AG10803 (cell line): ENCODE measurements at regions not wholly inside any gene's neighbourhood (a gene's known extent, or its start where the extent isn't known, plus 50 kb on each side); places are given as distances from the start of the nearest gene placed in this dataset.

Source experiments
- DNase-seq: peaks from one replicate; pipeline ENCODE4 v3.0.0; 2010; ENCODE audit warnings: low read depth
- H3K4me3 ChIP-seq: 2 replicates; pipeline ENCODE4 v1.5.1; 2011; ENCODE audit warnings: mild to moderate bottlenecking, low read length, control low read depth
- TF ChIP-seq, protein P1 (sequence below): conservative IDR thresholded peaks from 2 replicates; pipeline ENCODE4 v1.5.1; 2011; ENCODE audit warnings: mild to moderate bottlenecking, low read length, control low read depth, inconsistent platforms

DNA sequence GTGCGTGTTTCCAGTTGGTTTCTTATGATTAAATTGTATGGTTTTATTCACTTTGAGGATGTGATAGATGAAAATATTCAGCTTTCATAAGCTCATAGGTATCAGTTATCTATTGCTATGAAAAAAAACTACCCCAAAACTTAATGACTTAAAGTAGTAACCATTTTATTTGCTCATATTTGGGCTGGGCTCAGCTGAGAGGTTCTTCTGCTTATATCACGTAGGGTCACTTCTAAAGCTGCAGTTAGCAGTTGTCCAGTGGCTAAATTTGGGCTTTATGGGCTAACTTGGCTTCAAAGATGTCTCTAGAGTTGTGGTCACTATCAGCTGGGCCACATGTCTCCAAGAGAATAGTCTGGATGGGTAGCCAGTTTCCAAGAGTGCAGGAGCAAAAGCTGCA, 206.4 kb upstream of the LYPLAL1 start:
- DNase-seq: no peak
- H3K4me3 ChIP-seq: no peak overlapping the region
- TF ChIP-seq, protein P1, sequence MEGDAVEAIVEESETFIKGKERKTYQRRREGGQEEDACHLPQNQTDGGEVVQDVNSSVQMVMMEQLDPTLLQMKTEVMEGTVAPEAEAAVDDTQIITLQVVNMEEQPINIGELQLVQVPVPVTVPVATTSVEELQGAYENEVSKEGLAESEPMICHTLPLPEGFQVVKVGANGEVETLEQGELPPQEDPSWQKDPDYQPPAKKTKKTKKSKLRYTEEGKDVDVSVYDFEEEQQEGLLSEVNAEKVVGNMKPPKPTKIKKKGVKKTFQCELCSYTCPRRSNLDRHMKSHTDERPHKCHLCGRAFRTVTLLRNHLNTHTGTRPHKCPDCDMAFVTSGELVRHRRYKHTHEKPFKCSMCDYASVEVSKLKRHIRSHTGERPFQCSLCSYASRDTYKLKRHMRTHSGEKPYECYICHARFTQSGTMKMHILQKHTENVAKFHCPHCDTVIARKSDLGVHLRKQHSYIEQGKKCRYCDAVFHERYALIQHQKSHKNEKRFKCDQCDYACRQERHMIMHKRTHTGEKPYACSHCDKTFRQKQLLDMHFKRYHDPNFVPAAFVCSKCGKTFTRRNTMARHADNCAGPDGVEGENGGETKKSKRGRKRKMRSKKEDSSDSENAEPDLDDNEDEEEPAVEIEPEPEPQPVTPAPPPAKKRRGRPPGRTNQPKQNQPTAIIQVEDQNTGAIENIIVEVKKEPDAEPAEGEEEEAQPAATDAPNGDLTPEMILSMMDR: no peak

DNA sequence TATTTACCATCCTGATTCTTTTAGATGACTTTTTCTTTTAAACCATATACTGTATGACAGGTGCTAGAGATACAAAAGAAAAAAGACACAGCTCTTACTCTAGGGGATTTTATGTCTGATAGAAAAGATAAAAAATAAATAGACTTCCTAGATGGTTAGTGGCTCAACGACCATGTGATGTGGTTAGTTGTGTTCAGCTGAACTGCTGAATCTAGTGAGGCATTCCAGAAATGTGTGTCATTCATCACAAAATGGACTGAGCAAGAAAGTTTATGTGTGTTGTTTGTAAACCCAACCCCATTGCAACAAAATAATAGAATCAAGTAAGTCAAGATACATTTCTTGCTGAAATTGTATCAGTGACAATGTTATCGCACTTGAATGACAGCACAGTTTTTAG, 205.8 kb upstream of the LYPLAL1 start:
- TF ChIP-seq, protein P1: no peak
- H3K4me3 ChIP-seq: no peak overlapping the region
- DNase-seq: peak; percentile 12

DNA sequence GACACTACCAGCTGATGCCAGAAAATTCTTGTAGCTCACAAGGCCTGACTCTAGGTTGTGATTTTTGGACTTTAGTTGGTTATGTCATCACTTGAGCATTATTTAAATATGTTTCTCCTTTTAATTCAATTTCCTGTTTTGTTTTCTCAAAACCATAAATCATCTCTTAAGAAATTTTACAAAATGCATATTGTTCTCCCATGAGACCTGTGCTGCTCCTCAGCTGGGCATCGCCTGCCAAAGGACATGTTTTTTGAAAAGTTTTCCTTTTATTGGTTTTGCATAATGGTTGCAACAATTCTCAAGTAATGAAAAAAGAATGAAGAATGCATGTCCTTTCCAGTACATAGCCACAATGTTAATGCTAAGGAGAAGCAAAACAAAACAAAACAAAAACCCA, 204.7 kb upstream of the LYPLAL1 start:
- TF ChIP-seq, protein P1: no peak
- DNase-seq: peak; percentile 49
- no peak overlapping the region for H3K4me3 ChIP-seq

DNA sequence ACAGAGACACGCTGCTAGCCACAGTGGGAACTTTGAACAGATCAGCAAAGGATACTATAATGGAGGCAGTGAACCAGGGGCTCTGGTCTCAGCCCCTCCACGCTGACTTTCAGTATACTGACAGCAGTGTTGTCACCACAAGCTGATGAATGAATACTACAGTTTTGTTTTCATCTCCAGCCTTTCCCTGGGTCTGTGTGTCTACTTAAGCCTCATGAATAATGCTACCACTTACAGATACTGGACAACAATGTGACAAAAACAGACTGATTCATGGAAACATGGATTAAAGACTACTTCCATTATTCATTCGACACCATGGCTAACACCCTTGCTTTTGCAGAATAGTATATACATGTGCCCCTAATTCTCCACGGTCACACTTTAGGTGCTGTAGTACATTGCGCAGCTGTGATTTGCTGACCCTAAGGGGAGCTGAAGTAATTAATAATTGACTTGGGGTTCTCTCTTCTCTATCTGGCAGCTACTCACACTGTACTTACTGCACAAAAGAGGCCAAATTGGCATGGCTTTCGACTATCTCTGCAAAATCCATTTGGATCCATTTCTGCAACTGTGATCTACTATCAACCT, 203.2 kb upstream of the LYPLAL1 start:
- TF ChIP-seq, protein P1: no peak
- H3K4me3 ChIP-seq: no peak overlapping the region
- DNase-seq: no peak

DNA sequence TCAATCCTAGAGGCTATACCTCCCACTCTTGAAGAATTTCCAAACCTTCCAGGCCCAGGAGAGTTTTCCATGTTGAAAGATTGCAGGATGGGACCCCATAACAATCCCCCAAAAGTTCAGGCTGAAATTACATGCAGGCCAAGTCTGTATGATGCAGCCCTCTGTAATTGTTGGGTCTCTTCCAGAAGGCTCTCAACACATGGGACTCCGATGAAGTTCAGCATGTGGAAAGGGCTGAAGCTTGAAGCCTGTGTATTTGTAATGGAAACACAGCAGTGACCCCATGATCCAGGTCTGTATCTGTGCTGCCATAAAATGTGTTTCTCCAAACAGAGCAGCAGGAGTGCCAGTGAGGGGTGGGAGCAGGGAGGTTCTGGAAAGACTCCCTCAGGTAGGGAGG, 202.5 kb upstream of the LYPLAL1 start:
- no peak for DNase-seq
- H3K4me3 ChIP-seq: no peak overlapping the region
- TF ChIP-seq, protein P1: no peak

DNA sequence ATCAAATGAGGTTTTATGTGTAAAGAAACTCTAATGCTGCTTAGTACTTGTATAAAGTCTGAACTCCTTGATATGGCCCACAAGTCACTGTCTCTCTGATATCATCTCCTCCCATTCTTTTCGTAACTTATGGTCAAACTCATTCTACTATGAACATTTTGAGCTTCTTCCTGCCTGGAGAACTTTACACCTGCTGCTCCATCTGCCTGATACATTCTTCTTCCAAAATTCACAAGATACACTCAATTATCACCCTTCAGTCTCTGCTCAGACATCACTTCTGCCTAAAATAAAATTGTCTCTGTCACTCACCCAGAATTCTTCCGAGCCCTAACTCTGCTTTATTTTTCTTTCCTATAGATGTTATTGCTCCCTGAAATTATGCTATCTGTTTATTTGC, 192.8 kb upstream of the LYPLAL1 start:
- no peak for DNase-seq
- no peak overlapping the region for H3K4me3 ChIP-seq
- TF ChIP-seq, protein P1: no peak

DNA sequence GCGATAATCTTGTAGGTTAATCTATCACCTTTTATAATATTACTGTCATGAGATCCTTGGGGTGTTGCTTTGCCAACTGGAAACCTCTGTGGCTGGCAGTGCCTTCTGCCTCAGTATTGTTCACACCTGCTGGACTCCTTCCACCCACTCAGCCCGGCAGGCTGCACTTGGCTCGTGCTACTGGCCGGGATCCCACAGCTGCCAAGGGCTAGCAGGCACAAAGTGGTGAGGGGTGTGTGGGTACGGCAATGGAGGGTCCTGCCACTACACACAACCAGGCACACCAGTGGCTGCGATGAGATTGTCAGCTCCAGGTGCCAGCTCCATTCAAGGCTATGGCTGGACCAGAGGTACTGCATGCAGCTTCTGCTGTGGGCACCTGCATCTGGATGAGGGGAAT, 191.2 kb upstream of the LYPLAL1 start:
- no peak for DNase-seq
- H3K4me3 ChIP-seq: no peak overlapping the region
- TF ChIP-seq, protein P1: no peak
